Astrocyte of the spinal cord (primary cell): ENCODE measurements at regions not wholly inside any gene's neighbourhood (a gene's known extent, or its start where the extent isn't known, plus 50 kb on each side); places are given as distances from the start of the nearest gene placed in this dataset.
A peak's percentile ranks its signal among the peaks of the same experiment; 100 is the strongest.

ENCODE experiments used
- DNase-seq: peaks from one replicate; pipeline ENCODE4 v3.0.0; 2011; ENCODE audit warnings: low read depth, low spot score
- H3K4me3 ChIP-seq: 2 replicates; pipeline ENCODE4 v1.5.1; 2011; ENCODE audit warnings: low read depth, mild to moderate bottlenecking, low read length, moderate library complexity
- in situ Hi-C: cut with HindIII; loops from 2 replicates; pipeline ENCODE4 v1.10.0; 2017; ENCODE audit warnings: low sequenced_read_pairs
- TF ChIP-seq, protein P1 (sequence below): IDR thresholded peaks from 2 replicates; pipeline ENCODE4 v1.5.1; 2012; ENCODE audit warnings: low read depth, mild to moderate bottlenecking, low read length, inconsistent platforms

GRCh38 chr6:7048894-7049293, 58.9 kb upstream of the RREB1 start:
- in situ Hi-C loops, result no loop called here
- DNase-seq, result no peak
- TF ChIP-seq, protein P1, sequence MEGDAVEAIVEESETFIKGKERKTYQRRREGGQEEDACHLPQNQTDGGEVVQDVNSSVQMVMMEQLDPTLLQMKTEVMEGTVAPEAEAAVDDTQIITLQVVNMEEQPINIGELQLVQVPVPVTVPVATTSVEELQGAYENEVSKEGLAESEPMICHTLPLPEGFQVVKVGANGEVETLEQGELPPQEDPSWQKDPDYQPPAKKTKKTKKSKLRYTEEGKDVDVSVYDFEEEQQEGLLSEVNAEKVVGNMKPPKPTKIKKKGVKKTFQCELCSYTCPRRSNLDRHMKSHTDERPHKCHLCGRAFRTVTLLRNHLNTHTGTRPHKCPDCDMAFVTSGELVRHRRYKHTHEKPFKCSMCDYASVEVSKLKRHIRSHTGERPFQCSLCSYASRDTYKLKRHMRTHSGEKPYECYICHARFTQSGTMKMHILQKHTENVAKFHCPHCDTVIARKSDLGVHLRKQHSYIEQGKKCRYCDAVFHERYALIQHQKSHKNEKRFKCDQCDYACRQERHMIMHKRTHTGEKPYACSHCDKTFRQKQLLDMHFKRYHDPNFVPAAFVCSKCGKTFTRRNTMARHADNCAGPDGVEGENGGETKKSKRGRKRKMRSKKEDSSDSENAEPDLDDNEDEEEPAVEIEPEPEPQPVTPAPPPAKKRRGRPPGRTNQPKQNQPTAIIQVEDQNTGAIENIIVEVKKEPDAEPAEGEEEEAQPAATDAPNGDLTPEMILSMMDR, result no peak
- no peak overlapping the region for H3K4me3 ChIP-seq

- in situ Hi-C loops, result no loop called here
- TF ChIP-seq, protein P1, result no peak
- DNase-seq, result no peak
- no peak overlapping the region for H3K4me3 ChIP-seq
Observed at GRCh38 chr6:7050004-7050403, 57.8 kb upstream of the RREB1 start.

- TF ChIP-seq, protein P1, result no peak
- in situ Hi-C loops, result no loop called here
- peak; percentile 84 for DNase-seq
- peak overlapping the region; percentile 8 for H3K4me3 ChIP-seq
Observed at GRCh38 chr6:7050872-7051779, 56.6 kb upstream of the RREB1 start.

GRCh38 chr6:7051780-7052442, 55.9 kb upstream of the RREB1 start:
- DNase-seq, result peak; percentile 37
- in situ Hi-C loops, result no loop called here
- TF ChIP-seq, protein P1, result no peak
- peak overlapping the region; percentile 40 for H3K4me3 ChIP-seq

DNA sequence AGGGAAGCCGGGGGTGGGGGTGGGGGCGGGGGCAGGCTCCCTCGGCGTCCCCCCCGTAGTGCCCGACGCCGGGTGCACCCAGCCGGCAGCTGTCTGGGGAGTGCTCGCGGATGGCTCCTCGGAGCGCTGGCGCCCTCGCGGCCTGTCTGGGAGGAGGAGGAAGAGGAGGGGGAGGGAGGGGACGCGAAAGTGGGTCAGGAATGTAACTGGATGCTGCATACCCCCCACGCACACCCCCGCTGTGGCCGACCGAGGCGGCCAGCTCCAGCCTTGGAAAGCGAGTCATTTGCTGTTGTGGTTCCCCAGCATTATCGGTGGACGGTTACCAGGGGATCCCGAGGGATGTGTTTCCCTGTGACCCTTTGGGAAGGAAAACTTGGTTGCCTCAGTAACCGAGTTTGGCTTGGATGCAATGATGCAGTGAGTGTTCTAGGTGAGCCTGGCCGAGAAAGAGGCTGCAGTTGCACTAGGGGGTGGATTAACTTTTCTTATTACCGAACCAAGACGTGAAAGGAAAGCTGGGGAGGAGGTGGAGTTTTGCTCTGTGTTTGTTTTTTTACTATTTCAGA, 55.2 kb upstream of the RREB1 start:
- in situ Hi-C loops, result no loop called here
- H3K4me3 ChIP-seq, result peak overlapping the region; percentile 40
- TF ChIP-seq, protein P1, result no peak
- peak; percentile 88 for DNase-seq

- DNase-seq, result no peak
- in situ Hi-C loops, result no loop called here
- TF ChIP-seq, protein P1, result no peak
- H3K4me3 ChIP-seq, result no peak overlapping the region
Observed at GRCh38 chr6:7053125-7053774, 54.5 kb upstream of the RREB1 start.
